Non-pigmented ciliary epithelial cell (primary cell): ENCODE measurements at regions not wholly inside any gene's neighbourhood (a gene's known extent, or its start where the extent isn't known, plus 50 kb on each side); places are given as distances from the start of the nearest gene placed in this dataset.
"Not testable (repeated sequence)": the region's sequence is repeated elsewhere in the genome, so short reads cannot be mapped to it uniquely, and the experiment has no call there.

ENCODE experiments used
- DNase-seq: peaks from one replicate; pipeline ENCODE4 v3.0.0-alpha.2; 2010; ENCODE audit warnings: low read depth

GRCh38 chr2:100741880-100742276 lies 78.1 kb upstream of the NPAS2 start:
- DNase-seq = no peak

DNA sequence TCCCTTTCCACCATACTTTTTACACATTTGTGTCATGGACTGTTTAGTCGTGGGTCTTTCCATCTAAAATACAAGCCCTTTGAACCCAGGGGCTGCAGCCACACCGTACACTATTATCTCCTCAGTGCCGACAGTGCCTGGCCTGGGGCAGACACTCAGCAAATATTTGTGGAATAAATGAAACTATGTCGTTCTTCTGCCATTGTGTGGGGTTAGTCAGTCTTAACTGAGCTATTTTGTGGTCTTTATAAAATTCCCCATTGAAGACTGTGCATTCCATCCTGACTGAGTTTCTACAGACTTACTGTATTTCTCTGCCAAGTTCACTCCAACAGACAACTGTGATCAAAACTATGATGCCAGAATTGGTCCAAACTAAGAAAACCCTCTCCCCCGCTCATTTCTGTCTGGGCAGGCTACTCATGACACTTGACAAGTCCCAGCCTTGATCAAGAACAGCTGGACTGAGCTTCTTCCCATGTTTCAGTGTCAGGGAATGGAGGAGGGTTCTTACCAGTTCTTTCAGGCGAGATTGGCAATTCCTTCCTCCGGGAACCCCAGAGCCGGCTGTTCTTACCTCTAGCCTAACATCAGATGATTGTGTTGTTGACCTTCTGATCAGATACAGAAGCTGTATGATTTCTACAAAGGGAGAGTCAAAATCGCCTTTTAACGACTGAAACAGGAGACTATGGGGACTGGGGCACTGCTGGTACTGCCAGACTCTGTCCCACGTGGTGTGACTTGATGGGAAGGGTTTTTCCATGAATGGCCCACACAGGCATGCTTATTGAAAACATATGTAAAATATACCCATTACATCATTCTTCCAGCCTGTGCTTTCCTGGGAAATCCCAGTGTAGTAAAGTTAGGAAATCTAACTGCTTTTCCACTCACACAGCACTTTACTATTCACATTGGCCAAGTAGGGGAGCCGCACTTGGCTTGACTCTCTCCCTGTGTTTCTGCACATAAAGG lies 77.4 kb upstream of the NPAS2 start:
- peak; percentile 95 for DNase-seq

DNA sequence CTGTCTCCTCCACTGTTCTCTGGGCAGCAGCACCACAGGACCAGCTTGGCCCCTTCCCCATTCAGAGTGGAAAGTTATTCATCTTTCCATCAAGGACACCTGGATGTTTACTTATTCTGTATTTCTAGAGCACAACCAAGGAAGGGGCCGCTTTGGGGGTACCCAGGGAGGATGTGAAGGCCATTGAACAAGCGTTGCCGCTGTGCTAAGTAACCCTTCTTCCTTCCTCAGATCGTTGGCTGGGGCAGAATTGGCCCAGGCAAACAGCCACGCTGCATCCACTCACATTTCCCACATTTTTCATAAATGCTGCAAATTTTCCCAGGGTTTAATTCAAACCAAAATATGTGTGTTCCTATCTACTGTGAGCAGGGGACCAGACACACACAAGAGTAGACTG lies 76.2 kb upstream of the NPAS2 start:
- DNase-seq = no peak

DNA sequence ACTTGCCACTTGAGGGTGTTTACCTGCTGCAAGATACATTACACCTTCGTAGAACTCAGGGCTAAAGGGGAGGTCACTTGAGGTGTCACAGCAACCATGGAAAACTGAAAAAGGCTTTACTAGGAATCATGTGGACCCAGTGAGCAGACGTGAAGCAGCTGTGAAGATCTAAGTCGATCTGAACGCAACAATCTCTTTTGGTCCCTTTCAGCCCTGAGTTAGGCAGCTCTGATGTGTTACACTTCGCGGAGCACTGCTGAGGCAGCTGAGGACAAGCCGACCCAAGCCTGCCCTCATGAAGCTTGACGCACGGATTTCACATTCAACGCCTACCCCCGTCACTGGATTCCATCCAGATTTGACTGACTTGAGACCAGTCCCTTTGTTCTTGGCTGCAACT lies 75.8 kb upstream of the NPAS2 start:
- DNase-seq = no peak

DNA sequence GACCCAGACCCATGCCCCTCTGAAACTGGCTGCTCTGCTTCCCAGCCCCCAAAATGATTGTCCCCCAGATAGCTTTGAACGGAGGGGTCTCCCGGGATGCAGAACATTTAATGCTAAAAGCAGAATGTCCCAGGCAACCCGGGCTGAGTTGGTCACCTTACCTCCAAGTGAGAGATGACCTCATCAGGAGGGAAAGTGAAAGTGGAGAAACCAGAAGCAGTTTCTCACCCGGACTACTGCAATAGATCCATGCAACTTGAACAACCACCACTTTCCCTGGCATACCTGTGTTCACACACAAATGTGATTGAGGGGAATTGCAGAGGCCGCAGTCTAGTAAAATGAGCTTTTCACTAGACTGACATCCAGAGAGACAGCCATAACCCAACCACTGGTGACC lies 75.3 kb upstream of the NPAS2 start:
- no peak for DNase-seq

DNA sequence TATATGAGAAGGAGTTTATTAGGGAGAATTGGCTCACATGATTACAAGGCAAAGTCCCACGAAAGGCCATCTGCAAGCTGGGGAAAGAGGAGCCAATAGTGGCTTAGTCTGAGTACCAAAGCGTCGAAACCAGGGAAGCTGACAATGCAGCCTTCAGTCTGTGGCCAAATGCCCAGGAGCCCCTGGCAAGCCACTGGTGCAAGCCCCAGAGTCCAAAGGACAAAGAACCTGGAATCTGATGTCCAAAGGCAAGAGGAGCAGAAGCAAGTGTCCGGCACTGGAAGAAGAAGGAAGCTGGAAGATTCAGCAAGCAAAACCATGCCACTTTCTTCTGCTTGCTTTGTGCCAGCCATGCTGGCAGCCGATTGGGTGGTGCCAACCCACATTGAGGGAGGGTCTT lies 74.3 kb upstream of the NPAS2 start:
- no peak for DNase-seq

GRCh38 chr2:100747551-100747950 lies 72.4 kb upstream of the NPAS2 start:
- no peak for DNase-seq

DNA sequence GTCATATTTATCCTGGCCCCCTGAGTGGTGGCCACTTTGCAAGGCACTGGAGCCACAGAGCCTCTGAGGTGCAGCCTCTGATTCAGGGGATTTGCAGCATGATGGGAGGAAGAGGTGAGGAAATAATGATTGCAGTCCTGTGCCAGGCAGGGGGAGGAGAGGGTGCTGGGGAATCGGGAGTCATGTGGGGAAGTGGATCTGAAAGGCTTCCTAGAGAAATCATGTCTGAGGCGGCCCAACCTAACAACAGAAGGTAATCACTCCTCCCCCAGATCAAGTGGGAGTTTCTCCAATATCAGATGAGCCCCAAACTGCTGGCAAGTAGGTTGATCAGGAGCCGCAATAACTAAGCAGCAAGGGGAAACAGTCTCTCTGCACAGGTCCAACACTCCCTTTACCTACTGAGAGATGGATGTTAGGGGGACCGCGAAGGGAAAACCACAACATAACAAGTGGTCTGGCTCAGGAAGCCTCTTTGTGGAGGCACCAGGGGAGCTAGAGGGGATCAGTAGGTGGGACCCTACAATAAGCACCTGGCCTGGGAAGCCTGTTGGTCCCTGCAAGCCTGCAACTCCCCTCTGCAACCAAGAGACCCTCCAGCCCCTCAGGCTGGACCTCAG lies 71.8 kb upstream of the NPAS2 start:
- no peak for DNase-seq

- DNase-seq = no peak
Measured at GRCh38 chr2:100748673-100749072, 71.3 kb upstream of the NPAS2 start.

DNA sequence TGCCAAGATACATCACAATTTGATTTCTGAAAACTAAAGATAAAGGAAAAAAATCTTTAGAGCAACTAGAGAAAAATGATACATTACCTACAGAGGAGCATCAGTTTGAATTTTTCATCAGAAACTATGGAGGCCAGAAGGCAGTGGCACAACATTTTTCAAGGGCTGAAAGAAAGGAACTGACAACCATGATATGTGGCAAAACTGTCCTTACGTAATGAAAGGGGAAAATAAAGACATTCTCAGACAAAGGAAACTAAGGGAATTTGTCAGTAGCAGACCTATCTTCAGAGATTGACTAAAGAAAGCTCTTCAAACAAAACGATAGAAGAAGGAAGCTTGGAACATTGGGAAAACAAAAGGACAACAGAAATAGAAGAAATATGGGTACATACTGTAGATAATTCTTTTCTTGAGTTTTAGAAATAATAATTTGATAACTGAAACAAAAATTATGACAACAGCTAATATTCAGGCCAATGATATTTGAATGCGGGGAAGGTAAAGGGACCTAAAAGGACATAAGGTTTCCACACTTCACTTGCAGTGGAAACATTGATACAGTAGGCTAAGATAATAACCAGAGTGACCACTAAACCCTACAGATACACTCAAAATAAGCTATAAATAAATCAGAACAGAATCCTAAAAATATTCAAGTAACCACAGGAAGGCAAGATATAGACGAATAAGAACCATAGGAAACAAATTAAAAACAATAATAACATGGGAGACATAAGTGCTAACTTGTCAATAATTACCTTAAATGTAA lies 70.0 kb upstream of the NPAS2 start:
- DNase-seq = no peak

- not testable (repeated sequence) for DNase-seq
Measured at GRCh38 chr2:100751871-100752625, 67.9 kb upstream of the NPAS2 start.

DNA sequence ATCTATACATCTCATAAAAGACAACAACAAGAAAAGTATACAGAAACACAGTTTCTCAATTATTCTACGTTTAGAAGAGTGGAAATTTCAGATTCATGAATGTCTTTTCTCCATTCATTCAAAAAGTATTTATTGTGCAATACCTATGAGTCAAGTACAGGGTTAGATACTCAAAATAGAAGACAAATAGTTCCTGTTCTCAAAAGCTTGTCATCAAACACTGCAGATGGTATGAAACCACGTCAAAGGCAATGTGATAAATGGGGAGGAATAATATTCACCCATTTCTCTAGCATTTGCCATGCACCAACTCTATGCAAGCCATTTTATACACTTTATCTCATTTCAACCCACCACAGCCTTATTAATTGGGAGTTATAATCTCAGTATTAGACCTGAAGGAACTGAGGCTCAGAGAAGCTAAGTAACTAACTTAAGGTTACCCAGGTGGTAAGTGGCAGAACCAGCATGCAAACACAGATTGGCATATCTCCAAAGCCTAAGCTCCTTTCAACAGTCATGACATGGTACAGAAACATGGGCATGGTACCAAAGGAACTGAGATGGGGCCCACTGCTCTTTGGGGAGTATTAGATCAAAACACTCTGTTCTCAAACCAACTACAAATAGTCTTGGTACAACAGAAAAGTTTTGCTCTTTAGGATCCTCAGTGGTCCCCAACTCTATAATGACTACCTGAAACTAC lies 67.2 kb upstream of the NPAS2 start:
- DNase-seq = peak; percentile 83

GRCh38 chr2:100753444-100753843 lies 66.5 kb upstream of the NPAS2 start:
- DNase-seq = no peak

DNA sequence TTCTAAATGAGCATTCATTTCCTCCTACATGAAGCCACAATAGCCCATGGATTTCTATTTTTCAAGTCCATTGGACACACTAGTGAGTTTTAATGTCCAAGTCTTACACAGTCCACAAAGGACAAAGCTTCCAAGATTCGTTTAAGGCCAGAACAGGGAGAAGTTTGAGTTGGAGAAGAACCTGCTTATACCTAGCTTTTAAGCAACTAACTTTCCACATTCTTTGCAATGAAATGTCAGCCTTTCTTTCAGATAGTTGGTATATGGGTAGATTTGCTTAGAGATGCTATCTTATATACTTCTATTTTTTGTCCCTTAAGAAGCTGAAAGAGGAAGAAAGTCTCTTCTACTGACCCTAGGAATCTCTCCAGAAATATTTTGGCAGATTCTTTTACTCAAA lies 66.1 kb upstream of the NPAS2 start:
- no peak for DNase-seq

- DNase-seq = no peak
Measured at GRCh38 chr2:100754951-100755350, 65.0 kb upstream of the NPAS2 start.

GRCh38 chr2:100755441-100755840 lies 64.5 kb upstream of the NPAS2 start:
- DNase-seq = no peak

DNA sequence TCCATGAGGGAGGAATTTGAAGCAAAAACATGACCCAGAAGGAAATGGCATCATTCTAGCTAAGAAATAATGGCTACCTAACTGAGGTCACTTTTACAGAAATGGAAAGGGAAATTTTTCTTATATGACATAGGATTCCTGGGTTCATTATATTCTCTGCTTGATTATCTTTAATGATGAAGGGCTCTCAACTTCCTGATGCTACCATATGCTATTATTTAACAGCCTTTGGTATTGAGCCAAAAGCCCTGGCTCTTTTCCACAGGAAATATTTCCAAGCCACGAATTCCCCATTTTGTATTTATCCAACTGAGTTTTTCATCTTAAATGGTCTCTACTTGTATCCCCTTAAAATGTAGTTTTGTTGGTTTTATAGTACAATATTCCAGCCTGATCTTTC lies 63.2 kb upstream of the NPAS2 start:
- no peak for DNase-seq

GRCh38 chr2:100757621-100758394 lies 62.1 kb upstream of the NPAS2 start:
- DNase-seq = peak; percentile 78

DNA sequence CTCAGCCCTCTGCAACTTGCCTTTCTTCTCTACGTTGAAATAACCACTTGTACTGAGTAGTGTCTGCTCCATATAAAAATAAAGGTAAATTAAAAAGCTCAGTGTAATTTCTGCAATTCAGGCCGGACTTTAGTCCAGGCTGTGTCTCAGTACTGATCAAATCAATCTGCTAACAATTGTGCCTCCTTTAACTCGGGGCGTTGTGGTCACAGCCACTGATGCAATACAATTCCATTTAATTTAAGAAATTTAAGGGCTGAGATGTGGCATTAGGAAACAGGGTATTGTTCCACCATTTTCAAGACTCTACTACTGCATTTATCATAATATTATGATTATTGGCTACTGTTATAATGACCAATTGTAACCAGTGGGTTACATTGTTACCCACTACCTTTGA lies 60.0 kb upstream of the NPAS2 start:
- DNase-seq = no peak

DNA sequence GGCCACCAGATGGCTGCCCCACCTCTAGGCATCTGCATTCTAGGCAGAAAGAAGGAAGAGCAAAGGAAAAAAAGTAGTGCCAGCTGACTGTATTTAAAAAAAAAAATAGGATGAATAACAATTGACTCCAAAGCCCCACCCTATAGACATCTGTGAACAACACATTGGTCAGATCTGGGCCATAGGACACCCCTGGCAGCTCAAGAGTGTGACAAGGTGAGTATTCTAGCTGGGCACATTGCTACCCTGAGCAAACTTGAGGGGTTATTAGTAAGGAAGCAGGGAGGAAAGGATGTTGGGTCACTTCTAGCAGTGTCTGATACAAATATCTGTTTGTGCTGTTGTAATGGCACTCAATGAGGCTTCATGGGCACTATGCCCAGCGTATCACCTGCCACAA lies 58.6 kb upstream of the NPAS2 start:
- DNase-seq = no peak

GRCh38 chr2:100764430-100764829 lies 55.5 kb upstream of the NPAS2 start:
- DNase-seq = no peak
